GM15510 (cell line): ENCODE measurements at regions not wholly inside any gene's neighbourhood (a gene's known extent, or its start where the extent isn't known, plus 50 kb on each side); places are given as distances from the start of the nearest gene placed in this dataset.

ENCODE experiments used
- POLR2A ChIP-seq: IDR thresholded peaks from 3 replicates; pipeline ENCODE4 v1.6.1; 2011; ENCODE audit warnings: borderline replicate concordance; ENCODE audit not compliant: insufficient read length; ENCODE audit errors: extremely low read depth

DNA sequence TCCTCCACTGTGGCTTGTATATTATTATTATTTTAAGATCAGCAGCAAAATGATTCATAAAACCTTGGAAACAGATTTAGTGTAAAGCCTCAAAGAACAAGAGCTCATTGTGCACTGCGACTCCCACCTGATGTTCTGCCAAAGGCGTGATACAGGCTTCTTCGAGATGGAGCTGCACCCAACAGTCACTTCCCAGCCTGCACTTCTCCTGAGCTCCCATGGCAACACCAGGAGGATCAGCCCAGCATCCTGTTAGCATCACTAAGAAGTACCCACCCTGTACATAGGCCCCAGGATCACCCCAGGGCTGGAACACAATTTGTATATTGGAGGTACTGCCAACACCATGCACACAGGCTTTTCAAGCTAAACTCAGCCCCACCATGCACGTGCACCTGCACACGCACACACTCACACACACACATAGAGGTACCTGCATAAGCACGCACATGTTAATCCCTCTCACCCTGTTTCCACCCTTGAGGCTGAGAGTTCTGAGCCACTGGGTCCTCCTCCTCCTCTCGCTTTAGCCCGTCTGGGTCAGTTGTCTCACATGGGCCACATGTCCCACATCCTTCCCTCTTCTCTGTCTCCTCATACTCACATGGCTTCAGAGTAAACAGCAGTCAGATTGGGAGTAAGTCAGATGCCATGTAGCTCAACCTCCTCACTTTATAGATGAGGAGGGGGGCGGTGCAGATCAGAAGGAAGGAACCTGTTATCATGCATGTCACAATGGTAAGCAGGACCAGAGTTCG, 281.9 kb upstream of the POU3F1 start:
- TF ChIP-seq POLR2A: no peak

- no peak for TF ChIP-seq POLR2A
Observed at GRCh38 chr1:38327559-38327973, 281.0 kb upstream of the POU3F1 start.

GRCh38 chr1:38326856-38327255, 280.3 kb upstream of the POU3F1 start:
- no peak for TF ChIP-seq POLR2A

GRCh38 chr1:38326135-38326534, 279.5 kb upstream of the POU3F1 start:
- no peak for TF ChIP-seq POLR2A

DNA sequence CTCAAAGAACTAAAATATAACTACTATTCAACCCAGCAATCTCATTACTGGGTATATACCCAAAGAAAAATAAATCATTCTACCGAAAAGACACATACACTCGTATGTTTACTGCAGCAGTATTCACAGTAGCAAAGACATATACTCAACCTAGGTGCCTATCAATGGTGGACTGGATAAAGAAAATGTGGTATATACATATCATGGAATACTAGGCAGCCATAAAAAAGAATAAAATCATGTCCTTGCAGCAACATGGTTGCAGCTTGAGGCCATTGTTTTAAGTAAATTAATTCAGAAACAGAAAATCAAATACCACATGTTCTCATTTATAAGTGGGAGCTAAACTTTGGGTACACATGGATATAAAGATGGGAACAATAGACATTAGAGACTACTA, 266.2 kb upstream of the POU3F1 start:
- no peak for TF ChIP-seq POLR2A

DNA sequence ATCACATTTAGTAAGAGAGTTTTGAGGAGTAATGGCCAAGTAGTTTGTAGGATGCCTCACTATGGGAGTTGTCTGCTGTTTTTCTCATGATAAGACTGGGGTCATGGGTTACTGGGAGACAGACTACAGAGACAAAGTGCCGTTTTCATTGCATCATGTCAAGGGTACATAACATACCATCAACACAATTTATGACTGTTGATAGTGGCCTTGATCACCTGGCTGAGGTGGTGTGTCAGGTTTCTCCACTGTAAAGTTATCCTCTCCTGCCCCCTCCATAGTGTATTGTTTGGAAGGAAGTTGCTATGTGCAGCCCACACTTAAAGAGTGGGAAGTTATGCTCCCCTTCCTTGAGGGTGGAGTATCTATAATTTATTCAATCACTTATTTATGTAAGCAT, 263.5 kb upstream of the POU3F1 start:
- TF ChIP-seq POLR2A: no peak

- no peak for TF ChIP-seq POLR2A
Observed at GRCh38 chr1:38308780-38309179, 262.2 kb upstream of the POU3F1 start.

DNA sequence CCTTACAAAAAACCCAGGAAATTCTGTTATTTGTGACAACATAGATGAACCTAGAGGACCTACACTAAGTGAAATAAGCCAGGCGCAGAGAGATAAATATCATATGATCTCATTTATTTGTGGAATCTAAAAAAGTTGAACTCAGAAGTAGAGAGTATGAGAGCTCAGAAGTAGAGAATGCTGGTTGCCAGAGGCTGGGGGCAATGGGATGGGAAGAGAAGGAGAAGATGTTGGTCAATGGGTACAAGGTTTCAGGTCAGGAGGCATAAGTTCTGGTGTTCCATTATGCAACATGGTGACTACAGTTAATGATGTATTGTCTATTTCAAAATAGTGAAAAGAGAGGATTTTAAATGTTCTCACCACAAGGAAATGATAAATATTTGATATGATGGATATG, 259.1 kb upstream of the POU3F1 start:
- TF ChIP-seq POLR2A: no peak

- TF ChIP-seq POLR2A: no peak
Observed at GRCh38 chr1:38303843-38304242, 257.2 kb upstream of the POU3F1 start.

GRCh38 chr1:38301040-38301439, 254.4 kb upstream of the POU3F1 start:
- TF ChIP-seq POLR2A: no peak

DNA sequence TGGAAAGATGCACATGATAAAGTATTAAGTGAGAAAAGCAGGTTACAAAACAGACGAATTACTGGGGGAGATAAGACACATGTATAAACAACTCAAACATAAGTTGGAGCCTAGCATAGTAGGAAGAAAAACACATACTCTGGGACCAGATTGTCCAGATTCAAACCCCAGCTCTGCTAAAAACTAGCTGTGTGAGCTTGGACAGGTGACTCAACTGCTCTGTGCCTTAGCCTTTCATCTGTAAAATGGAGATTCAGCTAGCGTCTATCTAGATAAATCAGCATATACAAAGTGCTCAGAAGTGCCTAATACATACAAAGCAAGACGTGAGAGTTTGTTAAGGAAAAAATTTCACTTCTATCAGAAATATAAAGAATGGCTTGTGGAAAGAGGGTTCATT, 254.0 kb upstream of the POU3F1 start:
- TF ChIP-seq POLR2A: no peak

GRCh38 chr1:38297842-38298241, 251.2 kb upstream of the POU3F1 start:
- no peak for TF ChIP-seq POLR2A

DNA sequence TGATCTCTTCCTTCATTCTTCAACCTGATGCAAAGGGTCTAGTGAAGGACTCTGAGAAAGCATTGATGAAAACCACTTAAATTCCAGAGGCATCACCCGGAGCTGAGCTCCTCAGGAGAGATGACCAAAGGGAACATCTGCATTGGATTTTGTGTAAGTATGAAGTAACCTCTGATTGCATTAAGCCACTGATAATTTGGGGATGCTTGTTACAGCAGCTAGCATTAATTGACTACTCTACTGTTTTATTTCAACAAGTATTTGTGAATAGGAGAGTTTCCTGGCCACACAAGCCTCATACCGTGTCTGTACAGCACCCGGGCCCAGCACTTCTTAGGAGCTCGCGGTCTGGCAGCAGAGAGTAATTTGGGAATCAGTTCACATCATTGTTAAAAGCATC, 250.7 kb upstream of the POU3F1 start:
- no peak for TF ChIP-seq POLR2A

DNA sequence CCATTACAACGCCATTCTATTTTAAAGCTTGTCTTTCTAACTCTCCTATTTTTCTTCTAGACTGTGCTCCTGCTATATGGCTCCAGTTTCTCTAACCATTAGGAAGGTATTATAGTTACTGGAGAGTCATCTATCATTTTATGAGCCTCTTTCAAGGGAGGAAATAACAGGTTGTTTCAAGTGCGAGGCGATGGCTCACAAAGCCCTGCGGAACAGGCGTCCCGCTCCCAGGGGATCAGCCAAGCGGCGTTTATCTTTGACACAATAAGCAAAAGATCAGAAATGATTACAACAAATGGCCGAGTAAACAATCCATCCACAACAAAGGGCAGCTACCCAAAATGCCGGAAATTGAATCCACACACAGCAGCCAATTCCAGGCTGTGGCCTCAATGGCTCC, 249.5 kb upstream of the POU3F1 start:
- TF ChIP-seq POLR2A: no peak

DNA sequence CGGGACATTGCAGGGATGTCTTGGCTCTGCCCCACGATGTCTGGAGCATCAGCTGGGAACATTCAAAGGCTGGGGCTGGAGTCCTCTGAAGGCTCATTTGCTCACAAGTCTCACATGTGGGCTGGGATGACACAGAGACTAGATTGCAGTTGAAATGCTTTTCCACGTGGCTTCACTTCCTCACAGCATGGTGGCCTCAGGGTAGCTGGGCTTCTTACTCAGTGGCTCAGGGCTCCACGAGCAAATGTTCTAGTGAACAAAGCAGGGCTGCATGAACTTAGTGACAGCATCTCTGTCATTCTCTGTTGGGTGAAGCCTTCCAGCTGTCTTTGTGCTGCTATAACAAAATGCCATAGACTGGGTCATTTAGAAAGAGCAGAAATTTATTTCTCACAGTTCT, 247.0 kb upstream of the POU3F1 start:
- TF ChIP-seq POLR2A: no peak

GRCh38 chr1:38292969-38293368, 246.4 kb upstream of the POU3F1 start:
- TF ChIP-seq POLR2A: no peak
